H9 (cell line): ENCODE measurements at regions not wholly inside any gene's neighbourhood (a gene's known extent, or its start where the extent isn't known, plus 50 kb on each side); places are given as distances from the start of the nearest gene placed in this dataset.

ENCODE experiments used
- DNase-seq: peaks from one replicate; pipeline ENCODE4 v3.0.0-alpha.2; 2017
- H2AFZ ChIP-seq: one replicate; pipeline ENCODE4 v1.6.1; 2013; ENCODE audit warnings: mild to moderate bottlenecking, low read length, control low read depth, moderate library complexity
- H2AK5ac ChIP-seq: 2 replicates; pipeline ENCODE4 v1.6.1; 2013; ENCODE audit warnings: low read length, control low read depth, mixed read lengths; ENCODE audit not compliant: insufficient read length
- H2BK120ac ChIP-seq: one replicate; pipeline ENCODE4 v1.6.1; 2013; ENCODE audit warnings: low read depth, mild to moderate bottlenecking, low read length, control low read depth, inconsistent platforms; ENCODE audit not compliant: poor library complexity, severe bottlenecking
- H2BK12ac ChIP-seq: 2 replicates; pipeline ENCODE4 v1.6.1; 2013; ENCODE audit warnings: low read length, control low read depth, mixed read lengths, low read depth; ENCODE audit not compliant: insufficient read length
- H2BK15ac ChIP-seq: 2 replicates; pipeline ENCODE4 v1.6.1; 2013; ENCODE audit warnings: low read depth, low read length, control low read depth
- H2BK20ac ChIP-seq: one replicate; pipeline ENCODE4 v1.6.1; 2013; ENCODE audit warnings: low read depth, mild to moderate bottlenecking, low read length, control low read depth, inconsistent platforms; ENCODE audit not compliant: poor library complexity, severe bottlenecking
- H2BK5ac ChIP-seq: 2 replicates; pipeline ENCODE4 v1.6.1; 2013; ENCODE audit warnings: low read length, control low read depth, mixed read lengths; ENCODE audit not compliant: insufficient read length
- H3K14ac ChIP-seq: 2 replicates; pipeline ENCODE4 v1.6.1; 2013; ENCODE audit warnings: low read length, control low read depth; ENCODE audit not compliant: insufficient read depth
- H3K18ac ChIP-seq: 2 replicates; pipeline ENCODE4 v1.6.1; 2013; ENCODE audit warnings: low read depth, mild to moderate bottlenecking, mixed read lengths, low read length, control low read depth; ENCODE audit not compliant: insufficient read length
- H3K23ac ChIP-seq: 2 replicates; pipeline ENCODE4 v1.6.1; 2013; ENCODE audit warnings: low read length, control low read depth, mixed read lengths, low read depth; ENCODE audit not compliant: insufficient read length
- H3K23me2 ChIP-seq: 2 replicates; pipeline ENCODE4 v1.6.1; 2013; ENCODE audit warnings: low read depth, mild to moderate bottlenecking, mixed read lengths, low read length, control low read depth; ENCODE audit not compliant: insufficient read length, poor library complexity, severe bottlenecking
- H3K27ac ChIP-seq: 2 replicates; pipeline ENCODE4 v1.5.1; 2013; ENCODE audit warnings: low read length, control low read depth, mixed read lengths, low read depth; ENCODE audit not compliant: insufficient read length
- H3K27me3 ChIP-seq: 2 replicates; pipeline ENCODE4 v1.6.1; 2013; ENCODE audit warnings: low read length, control low read depth, inconsistent platforms; ENCODE audit not compliant: insufficient read depth
- H3K4ac ChIP-seq: 2 replicates; pipeline ENCODE4 v1.6.1; 2013; ENCODE audit warnings: low read depth, mild to moderate bottlenecking, control low read depth, inconsistent platforms, low read length, moderate library complexity
- H3K4me1 ChIP-seq: 2 replicates; pipeline ENCODE4 v1.6.1; 2013; ENCODE audit warnings: low read length, control low read depth, inconsistent platforms; ENCODE audit not compliant: insufficient read depth
- H3K4me2 ChIP-seq: 2 replicates; pipeline ENCODE4 v1.6.1; 2013; ENCODE audit warnings: low read length, control low read depth, mixed read lengths; ENCODE audit not compliant: insufficient read length, insufficient read depth
- H3K56ac ChIP-seq: 2 replicates; pipeline ENCODE4 v1.6.1; 2013; ENCODE audit warnings: low read depth, mild to moderate bottlenecking, mixed read lengths, low read length, control low read depth; ENCODE audit not compliant: insufficient read length
- H3K79me1 ChIP-seq: 2 replicates; pipeline ENCODE4 v1.6.1; 2013; ENCODE audit warnings: low read depth, mild to moderate bottlenecking, moderate library complexity, low read length, control low read depth, inconsistent platforms; ENCODE audit not compliant: insufficient read depth, poor library complexity, severe bottlenecking
- H3K79me2 ChIP-seq: 2 replicates; pipeline ENCODE4 v1.6.1; 2013; ENCODE audit warnings: low read length, control low read depth, inconsistent platforms; ENCODE audit not compliant: insufficient read depth
- H3K9ac ChIP-seq: 2 replicates; pipeline ENCODE4 v1.6.1; 2013; ENCODE audit warnings: low read length, control low read depth, mixed read lengths; ENCODE audit not compliant: insufficient read length; ENCODE audit errors: extremely low read depth
- H3K9me3 ChIP-seq: one replicate; pipeline ENCODE4 v1.6.1; 2013; ENCODE audit warnings: low read depth, low read length, inconsistent platforms; ENCODE audit not compliant: control insufficient read depth
- H3T11ph ChIP-seq: one replicate; pipeline ENCODE4 v1.6.1; 2013; ENCODE audit warnings: mild to moderate bottlenecking, low read length, control low read depth, inconsistent platforms
- H4K20me1 ChIP-seq: one replicate; pipeline ENCODE4 v1.6.1; 2013; ENCODE audit not compliant: control insufficient read depth, insufficient read length, insufficient read depth
- H4K5ac ChIP-seq: 2 replicates; pipeline ENCODE4 v1.6.1; 2013; ENCODE audit warnings: low read depth, mild to moderate bottlenecking, mixed read lengths, low read length, control low read depth; ENCODE audit not compliant: insufficient read length
- H4K8ac ChIP-seq: replicated peaks from 2 replicates; pipeline ENCODE4 v1.6.1; 2013; ENCODE audit warnings: low read length, control low read depth, mixed read lengths, low read depth; ENCODE audit not compliant: insufficient read length
- H4K91ac ChIP-seq: 2 replicates; pipeline ENCODE4 v1.6.1; 2013; ENCODE audit warnings: low read depth, mild to moderate bottlenecking, moderate library complexity, mixed read lengths, low read length, control low read depth; ENCODE audit not compliant: insufficient read length
- H3K27ac Mint-ChIP-seq, 3 experiments: 2 replicates in 2 of 3; 3 replicates in 1 of 3; pipeline ENCODE4 v1.8.0; 2020 to 2021; ENCODE audit warnings: mixed read lengths in 3 of 3, mild to moderate bottlenecking in 1 of 3, moderate library complexity in 1 of 3
- H3K27me3 Mint-ChIP-seq: 2 replicates; pipeline ENCODE4 v1.8.0; 2021; ENCODE audit warnings: low read depth, mild to moderate bottlenecking, moderate library complexity, mixed read lengths
- H3K36me3 Mint-ChIP-seq, 3 experiments: 2 replicates in 2 of 3; 3 replicates in 1 of 3; pipeline ENCODE4 v1.8.0; 2020 to 2021; ENCODE audit warnings: low read depth in 3 of 3, mixed read lengths in 3 of 3; ENCODE audit not compliant: insufficient read depth in 1 of 3
- H3K4me1 Mint-ChIP-seq, 2 experiments: 2 replicates each; pipeline ENCODE4 v1.8.0; 2020; ENCODE audit warnings: mixed read lengths in 2 of 2
- H3K4me3 Mint-ChIP-seq, 2 experiments: 2 replicates in 1 of 2; 3 replicates in 1 of 2; pipeline ENCODE4 v1.8.0; 2020 to 2021; ENCODE audit warnings: mild to moderate bottlenecking in 2 of 2, mixed read lengths in 2 of 2, moderate library complexity in 1 of 2
- H3K9me3 Mint-ChIP-seq, 2 experiments: 2 replicates in 1 of 2; 3 replicates in 1 of 2; pipeline ENCODE4 v1.8.0; 2020; ENCODE audit warnings: mild to moderate bottlenecking in 2 of 2, mixed read lengths in 2 of 2, moderate library complexity in 1 of 2
- WGBS: extraction: QIAGEN DNeasy Blood & Tissue Kit; methylation state at CpG from one replicate; pipeline ENCODE4 v1.1.7; 2013; ENCODE audit warnings: missing lambda C conversion rate, low lambda C conversion rate, mixed read lengths; ENCODE audit not compliant: insufficient read length; ENCODE audit errors: extremely low coverage; 5-methylcytosine and 5-hydroxymethylcytosine counted together
- TF ChIP-seq, protein P1 (sequence below): fragments of 200-600 bp; sonication (generic); conservative IDR thresholded peaks from 3 replicates; pipeline ENCODE4 v1.8.0; 2021; ENCODE audit warnings: antibody characterized with exemption, mild to moderate bottlenecking

DNA sequence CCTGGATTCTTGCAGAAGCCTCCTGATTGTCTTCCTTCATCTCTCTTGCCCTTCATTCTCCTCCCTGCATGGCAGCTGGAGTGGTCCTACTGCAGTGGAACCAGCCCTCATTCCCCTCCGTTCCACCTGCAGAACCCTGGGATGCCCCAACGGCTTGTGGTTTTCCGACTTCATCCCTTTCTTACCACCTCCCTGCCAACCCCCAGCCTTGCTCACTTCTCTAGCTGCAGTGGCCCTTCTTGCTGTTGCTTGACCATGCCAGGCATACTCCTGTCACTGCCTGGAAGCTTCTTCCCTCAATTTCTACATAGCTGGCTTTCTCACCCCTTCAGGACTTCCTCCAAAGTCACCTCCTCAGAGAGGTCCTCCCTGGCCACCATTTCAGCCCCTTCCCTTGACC is 123.3 kb downstream of the BEGAIN start:
- no peak overlapping the region for H2AFZ ChIP-seq
- H3K4me2 ChIP-seq: no peak overlapping the region
- no peaks in the 10 kb centered on the region for H3K79me2 ChIP-seq
- H3K27ac ChIP-seq: no peak overlapping the region
- no peak overlapping the region for H2BK120ac ChIP-seq
- no peaks in the 10 kb centered on the region for H3K27me3 ChIP-seq
- H3K4ac ChIP-seq: no peak overlapping the region
- Mint-ChIP-seq H3K4me3 (no peak overlapping the region), H3K9me3 (no peaks in the 10 kb centered on the region), H3K4me1 (peaks cover 26% of the 10 kb centered on the region in 2 experiments), H3K36me3 (0 out of 7 replicates have a peak, but pooled peaks cover 0 to 2% (median 0%) of the 10 kb centered on the region in 3 experiments), H3K27ac (no peak overlapping the region), H3K27me3 (peaks cover 64% of the 10 kb centered on the region)
- H3K18ac ChIP-seq: no peak overlapping the region
- no peaks in the 10 kb centered on the region for H3K9me3 ChIP-seq
- no peak overlapping the region for H2BK5ac ChIP-seq
- no peaks in the 10 kb centered on the region for H4K20me1 ChIP-seq
- DNase-seq: no peak
- no peaks in the 10 kb centered on the region for H3K79me1 ChIP-seq
- H3T11ph ChIP-seq: no peak overlapping the region
- H3K23me2 ChIP-seq: no peaks in the 10 kb centered on the region
- no peak overlapping the region for H3K23ac ChIP-seq
- WGBS: no CpG with 5 or more reads among the region's 3 CpGs
- no peak overlapping the region for H3K9ac ChIP-seq
- H4K91ac ChIP-seq: no peak overlapping the region
- H4K8ac ChIP-seq: no peak overlapping the region
- no peak overlapping the region for H2BK15ac ChIP-seq
- no peak overlapping the region for H3K56ac ChIP-seq
- peaks cover 5% of the 10 kb centered on the region; the same call in 1 of the 2 replicates for H3K4me1 ChIP-seq
- TF ChIP-seq, protein P1, sequence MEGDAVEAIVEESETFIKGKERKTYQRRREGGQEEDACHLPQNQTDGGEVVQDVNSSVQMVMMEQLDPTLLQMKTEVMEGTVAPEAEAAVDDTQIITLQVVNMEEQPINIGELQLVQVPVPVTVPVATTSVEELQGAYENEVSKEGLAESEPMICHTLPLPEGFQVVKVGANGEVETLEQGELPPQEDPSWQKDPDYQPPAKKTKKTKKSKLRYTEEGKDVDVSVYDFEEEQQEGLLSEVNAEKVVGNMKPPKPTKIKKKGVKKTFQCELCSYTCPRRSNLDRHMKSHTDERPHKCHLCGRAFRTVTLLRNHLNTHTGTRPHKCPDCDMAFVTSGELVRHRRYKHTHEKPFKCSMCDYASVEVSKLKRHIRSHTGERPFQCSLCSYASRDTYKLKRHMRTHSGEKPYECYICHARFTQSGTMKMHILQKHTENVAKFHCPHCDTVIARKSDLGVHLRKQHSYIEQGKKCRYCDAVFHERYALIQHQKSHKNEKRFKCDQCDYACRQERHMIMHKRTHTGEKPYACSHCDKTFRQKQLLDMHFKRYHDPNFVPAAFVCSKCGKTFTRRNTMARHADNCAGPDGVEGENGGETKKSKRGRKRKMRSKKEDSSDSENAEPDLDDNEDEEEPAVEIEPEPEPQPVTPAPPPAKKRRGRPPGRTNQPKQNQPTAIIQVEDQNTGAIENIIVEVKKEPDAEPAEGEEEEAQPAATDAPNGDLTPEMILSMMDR: no peak
- H4K5ac ChIP-seq: no peak overlapping the region
- no peak overlapping the region; the same call in 1 of the 2 replicates for H3K14ac ChIP-seq
- no peak overlapping the region for H2AK5ac ChIP-seq
- H2BK20ac ChIP-seq: no peak overlapping the region
- no peak overlapping the region for H2BK12ac ChIP-seq
